K562 (cell line): ENCODE measurements at regions not wholly inside any gene's neighbourhood (a gene's known extent, or its start where the extent isn't known, plus 50 kb on each side); places are given as distances from the start of the nearest gene placed in this dataset.

Source experiments
- ATF7 ChIP-seq: fragments of 450-650 bp; IDR thresholded peaks from 2 replicates; pipeline ENCODE4 v1.7.1; 2014; ENCODE audit warnings: mild to moderate bottlenecking, moderate library complexity
- CREB1 ChIP-seq, 2 experiments: sonication (generic) in 1 of 2; formaldehyde crosslinking in 1 of 2; IDR thresholded peaks; 2 replicates each; pipeline versions ENCODE4 v1.6.1 to v1.8.0; 2012 to 2022; ENCODE audit warnings: inconsistent platforms in 1 of 2, mild to moderate bottlenecking in 1 of 2, missing genetic modification reagents in 1 of 2, moderate library complexity in 1 of 2
- CTCF ChIP-seq, 3 experiments: IDR thresholded peaks in 2 of 3; conservative IDR thresholded peaks in 1 of 3; 2 replicates each; pipeline ENCODE4 v1.5.1; 2011 to 2012; ENCODE audit warnings: low read length in 3 of 3, mild to moderate bottlenecking in 3 of 3, control low read depth in 2 of 3, improper control_type of control experiment in 1 of 3, inconsistent platforms in 1 of 3, low read depth in 1 of 3, mixed read lengths in 1 of 3, moderate library complexity in 1 of 3; ENCODE audit not compliant: insufficient read depth in 2 of 3
- E2F8 ChIP-seq: fragments of 450-650 bp; IDR thresholded peaks from 2 replicates; pipeline ENCODE4 v1.7.1; 2018; ENCODE audit warnings: mild to moderate bottlenecking, low read depth; ENCODE audit not compliant: partially characterized antibody
- NEUROD1 ChIP-seq: fragments of 150-350 bp; IDR thresholded peaks from 2 replicates; pipeline ENCODE4 v1.6.1; 2014; ENCODE audit warnings: borderline replicate concordance, low read length, low read depth; ENCODE audit not compliant: partially characterized antibody
- PKNOX1 ChIP-seq: fragments of 450-650 bp; IDR thresholded peaks from 2 replicates; pipeline ENCODE4 v1.6.1; 2016
- TAF1 ChIP-seq: IDR thresholded peaks from 2 replicates; pipeline ENCODE4 v1.6.1; 2011; ENCODE audit warnings: mild to moderate bottlenecking, low read length, moderate library complexity; ENCODE audit not compliant: insufficient read depth, control insufficient read depth, severe bottlenecking; ENCODE audit errors: extremely low read depth
- TCF15 ChIP-seq: fragments of 250-450 bp; sonication (Bioruptor Pico); IDR thresholded peaks from 2 replicates; pipeline ENCODE4 v1.8.0; 2022; ENCODE audit warnings: moderate library complexity, mild to moderate bottlenecking, inconsistent platforms
- ZNF140 ChIP-seq: fragments of 250-450 bp; sonication (Bioruptor Pico); IDR thresholded peaks from 2 replicates; pipeline ENCODE4 v1.8.0; 2021; ENCODE audit warnings: moderate library complexity, mild to moderate bottlenecking, inconsistent platforms

- TF ChIP-seq PKNOX1 (no peak), CTCF (IDR thresholded peaks at IDR 0.05 in 2 of 3, conservative IDR thresholded peaks at IDR 0.05 in 1 of 3; ENCODE audit: insufficient read depth in 2 of 3, low read depth in 1 of 3, low read length in 3 of 3) (no peak), TAF1 (no peak), E2F8 (no peak), CREB1 (IDR thresholded peaks at IDR 0.05) (no peak), CREB1 (CRISPR knock-in tag; IDR thresholded peaks at IDR 0.05) (no peak), ATF7 (no peak), TCF15 (CRISPR knock-in tag) (no peak), NEUROD1 (no peak), ZNF140 (CRISPR knock-in tag) (no peak)
Measured at GRCh38 chr7:97377713-97378112, 260.2 kb downstream of the SDHAF3 start.
